A673 (cell line): ENCODE measurements at regions not wholly inside any gene's neighbourhood (a gene's known extent, or its start where the extent isn't known, plus 50 kb on each side); places are given as distances from the start of the nearest gene placed in this dataset.

ENCODE experiments used
- CTCF ChIP-seq: fragments of 300-800, 200-600 bp; sonication (generic); conservative IDR thresholded peaks from 2 replicates; pipeline ENCODE4 v1.5.1; 2017; ENCODE audit warnings: low read depth, mild to moderate bottlenecking, antibody characterized with exemption, low read length, moderate library complexity, mixed read lengths
- EZH2 ChIP-seq: fragments of 200-600 bp; sonication (generic); IDR thresholded peaks from 2 replicates; pipeline ENCODE4 v1.6.1; 2017; ENCODE audit warnings: borderline replicate concordance, low read depth, mild to moderate bottlenecking, mixed read lengths, antibody characterized with exemption, low read length; ENCODE audit not compliant: poor library complexity, severe bottlenecking

- TF ChIP-seq CTCF (no peak), EZH2 (no peak)
Observed at GRCh38 chr15:77544162-77544561, 88.5 kb downstream of the LINGO1 start.
